ENCODE measurements at regions not wholly inside any gene's neighbourhood (a gene's known extent, or its start where the extent isn't known, plus 50 kb on each side); places are given as distances from the start of the nearest gene placed in this dataset.

DNA sequence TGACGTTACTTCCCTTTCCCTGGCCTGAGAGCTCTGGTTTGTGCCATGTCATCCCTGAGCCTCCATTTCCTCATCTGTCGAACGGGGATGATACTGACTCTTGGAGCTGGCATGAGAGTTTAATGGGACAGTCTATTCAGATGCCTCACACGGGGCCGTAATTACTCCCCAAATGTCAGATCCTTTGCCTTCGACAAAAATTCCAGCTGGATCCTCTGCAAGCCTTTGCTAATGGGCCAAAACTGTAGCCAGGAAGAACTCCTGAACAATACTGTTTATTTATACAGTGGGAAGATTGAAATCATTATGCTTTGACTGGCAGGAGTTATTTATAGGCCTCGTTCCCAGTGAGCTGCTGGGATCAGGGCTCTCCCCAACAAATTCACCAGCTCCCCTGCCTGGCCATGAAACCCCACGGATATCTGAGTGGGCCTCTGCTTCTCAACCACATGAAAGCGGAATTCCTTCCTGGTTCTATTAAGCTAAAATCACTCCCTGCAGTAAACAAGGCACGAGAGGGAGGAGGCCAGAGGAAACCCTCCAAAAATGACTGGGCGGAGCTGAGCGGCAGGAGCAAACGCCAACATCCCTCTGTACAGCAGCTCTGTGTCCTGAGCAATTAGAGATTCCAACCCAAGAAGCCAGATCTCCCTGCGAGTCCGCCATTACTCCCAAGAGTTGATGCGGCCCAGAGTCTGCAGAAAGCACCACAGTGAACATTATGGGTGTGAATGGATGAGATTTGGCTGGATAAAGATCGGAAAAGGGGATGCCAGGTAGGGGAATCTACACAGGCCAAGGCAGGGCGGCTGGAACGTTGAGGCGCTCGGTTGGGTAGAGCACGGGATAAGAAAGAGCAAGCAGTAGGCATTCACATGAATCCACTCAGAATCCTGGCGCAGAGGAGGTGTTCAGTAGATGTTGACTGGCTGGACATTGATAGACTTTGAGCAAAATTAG is 326.1 kb downstream of the BCL11B start:
- DNase-seq (ENCODE audit: low read depth): no peak

DNA sequence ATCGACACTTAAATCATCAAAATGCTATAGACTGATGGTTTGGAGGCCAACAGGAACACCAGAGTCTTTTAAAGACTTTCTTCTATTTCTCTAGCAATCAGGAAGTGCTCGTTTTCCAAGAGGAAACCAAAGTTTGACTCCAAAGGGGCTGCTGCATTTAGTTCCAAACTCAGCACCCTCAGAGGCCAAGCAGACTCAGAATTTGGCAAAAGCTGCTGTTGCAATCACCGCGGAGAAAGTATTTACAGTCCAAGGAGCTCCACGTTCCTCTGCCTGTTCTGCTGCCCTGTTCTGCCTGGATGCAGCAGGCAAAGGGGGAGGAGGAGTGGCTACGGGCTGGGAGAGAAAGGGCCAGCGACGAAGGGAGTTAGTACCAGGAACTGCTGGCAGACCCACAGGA is 325.1 kb downstream of the BCL11B start:
- peak; percentile 10 for DNase-seq (ENCODE audit: low read depth)

DNA sequence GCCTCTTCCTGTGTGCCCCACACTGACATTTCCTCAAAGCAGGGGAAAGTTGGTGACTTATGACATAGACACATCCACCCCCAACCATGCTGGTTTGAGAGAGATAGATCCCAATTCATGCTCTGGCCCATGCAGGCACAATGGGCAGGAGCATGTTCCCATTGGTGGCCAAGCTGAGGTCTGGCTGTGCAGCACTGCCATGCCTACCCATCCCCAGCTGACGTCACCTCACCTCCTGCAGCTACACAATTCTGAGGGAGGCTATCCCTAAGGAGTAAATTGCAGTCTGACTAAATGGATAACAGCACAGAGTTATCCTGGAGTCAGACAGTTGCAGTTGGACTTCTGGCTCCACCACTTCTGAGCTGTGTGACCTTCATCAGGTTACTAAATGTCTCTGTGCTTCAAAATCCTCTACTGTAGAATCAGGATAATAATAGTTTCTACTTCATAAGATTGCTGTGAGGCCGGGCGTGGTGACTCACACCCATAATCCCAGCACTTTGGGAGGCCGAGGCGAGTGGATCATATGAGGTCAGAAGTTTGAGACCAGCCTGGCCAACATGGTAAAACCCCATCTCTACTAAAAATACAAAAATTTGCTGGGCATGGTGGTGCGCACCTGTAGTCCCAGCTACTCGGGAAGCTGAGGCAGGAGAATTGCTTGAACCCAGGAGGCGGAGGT is 323.9 kb downstream of the BCL11B start:
- no peak for DNase-seq (ENCODE audit: low read depth)

DNA sequence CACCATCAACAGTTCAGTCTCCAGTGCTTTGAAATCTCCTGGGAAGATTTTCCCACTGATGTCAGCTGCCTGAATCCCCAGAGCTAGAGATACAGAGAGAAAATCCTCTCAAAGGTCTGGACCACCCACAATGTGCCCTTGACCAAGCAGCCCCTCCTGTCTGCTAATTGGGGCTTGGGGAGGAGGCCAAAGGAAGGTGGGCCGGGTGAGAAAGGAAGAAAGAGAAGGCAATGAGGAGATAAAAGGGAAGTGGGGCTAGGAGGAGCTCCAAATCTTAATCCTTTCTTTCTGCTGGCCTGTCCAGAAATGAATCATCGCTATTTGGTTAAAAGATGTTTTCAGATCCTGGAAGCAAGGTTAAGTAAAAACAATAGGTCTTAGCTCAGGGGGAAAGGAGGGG is 322.9 kb downstream of the BCL11B start:
- no peak for DNase-seq (ENCODE audit: low read depth)

DNA sequence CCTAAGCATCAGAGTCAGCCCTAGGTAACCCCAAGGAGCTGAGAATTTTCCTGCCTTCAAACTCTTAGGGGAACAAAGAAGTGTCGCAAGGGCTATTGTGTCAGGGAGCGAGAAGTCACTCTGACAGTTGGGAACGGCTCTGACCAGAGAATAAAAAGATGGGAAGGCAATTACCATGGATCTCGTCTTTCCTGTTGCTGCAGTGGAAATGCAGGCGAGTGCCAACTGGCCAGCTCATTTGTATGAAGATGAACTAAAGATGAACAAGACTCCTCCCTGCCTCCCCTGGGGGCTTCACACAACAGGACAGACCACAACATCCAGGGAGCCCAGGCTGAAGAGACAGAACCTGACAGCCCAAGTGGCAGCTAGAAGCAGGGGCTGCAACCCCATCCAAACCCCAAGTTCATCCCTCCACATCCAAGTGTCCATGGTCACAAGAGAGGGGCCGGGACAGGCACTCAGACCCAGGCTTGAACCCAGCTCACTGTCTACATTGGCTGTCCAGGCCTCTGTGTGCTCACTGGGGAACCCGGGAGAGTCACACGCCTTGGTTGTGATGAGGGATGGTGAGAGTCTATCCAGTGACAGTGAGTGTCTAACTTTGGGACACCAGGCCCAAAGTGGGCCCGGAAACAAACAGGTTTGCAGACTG is 322.4 kb downstream of the BCL11B start:
- no peak for DNase-seq (ENCODE audit: low read depth)

DNA sequence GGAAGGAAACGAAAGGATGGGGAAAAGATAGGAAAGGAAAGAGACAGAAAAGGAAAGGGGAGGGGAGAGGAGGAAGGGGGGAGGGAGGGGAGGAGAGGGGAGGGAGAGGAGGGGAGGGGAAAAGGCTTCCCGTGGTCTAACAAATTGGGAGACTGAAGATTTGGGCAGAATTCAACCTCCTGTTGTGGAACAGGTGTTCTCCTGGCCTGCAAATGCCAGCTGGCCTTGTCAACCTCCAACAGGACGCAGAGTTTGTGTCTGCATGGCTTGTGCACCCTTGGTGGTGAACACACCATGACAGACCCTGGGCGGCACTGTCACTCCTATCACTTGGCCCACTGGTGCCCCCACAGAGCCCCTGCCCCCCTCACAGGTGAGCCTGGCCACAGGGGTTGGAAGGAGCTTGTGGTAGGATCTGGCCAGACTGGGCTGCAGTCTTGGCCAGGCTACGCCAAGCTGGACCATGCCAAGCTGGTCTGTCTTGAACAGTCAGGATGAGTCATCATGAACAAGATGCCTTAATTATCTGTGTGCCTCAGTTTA is 321.6 kb downstream of the BCL11B start:
- DNase-seq (ENCODE audit: low read depth): no peak

DNA sequence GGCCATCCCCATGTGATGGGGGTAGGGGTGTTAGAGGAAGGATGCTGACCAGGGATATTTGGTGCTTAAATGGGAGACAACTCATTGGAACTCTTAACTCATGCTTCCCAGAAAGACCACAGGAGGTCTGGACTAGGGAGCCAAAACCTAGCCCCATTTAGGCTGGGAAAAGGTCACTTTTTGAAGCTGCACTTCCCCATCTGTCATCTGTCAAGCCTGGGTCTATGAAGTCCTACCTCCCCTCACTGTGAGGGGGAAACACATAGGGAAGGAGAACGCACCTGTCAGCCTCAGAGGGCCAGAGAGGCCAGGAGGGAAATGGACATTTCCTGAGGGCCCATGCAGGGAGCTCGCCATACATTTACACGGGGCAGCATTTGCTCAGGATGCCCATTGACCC is 321.0 kb downstream of the BCL11B start:
- no peak for DNase-seq (ENCODE audit: low read depth)

DNA sequence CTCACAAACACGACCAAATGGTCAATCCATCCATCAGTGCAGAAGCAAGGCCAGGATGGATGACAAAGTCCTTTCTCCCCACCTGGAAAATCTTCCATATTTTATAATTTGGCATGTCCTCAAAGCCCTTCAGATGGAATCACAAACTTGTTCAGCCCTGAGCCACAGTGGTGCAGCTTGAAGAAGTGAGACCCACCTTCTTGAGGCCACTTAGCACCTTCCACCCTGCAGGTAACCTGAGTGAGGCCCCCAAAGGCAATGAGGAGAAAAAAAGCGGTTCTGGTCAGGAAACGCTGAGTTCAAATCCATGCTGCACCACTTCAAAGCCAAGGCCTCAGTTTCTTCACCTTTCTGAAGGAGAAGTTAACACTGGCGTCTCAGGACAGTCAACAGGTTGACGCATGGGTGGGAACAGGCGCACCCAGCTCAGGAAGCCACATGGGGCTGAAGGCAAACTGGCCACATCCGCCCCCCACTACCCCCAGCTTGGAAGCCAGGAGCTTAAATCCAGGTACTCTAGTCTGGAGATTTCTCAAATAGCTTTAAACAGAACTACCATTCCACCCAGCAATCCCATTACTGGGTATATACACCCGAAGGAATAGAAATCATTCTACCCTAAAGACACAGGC is 320.4 kb downstream of the BCL11B start:
- DNase-seq (ENCODE audit: low read depth): no peak

DNA sequence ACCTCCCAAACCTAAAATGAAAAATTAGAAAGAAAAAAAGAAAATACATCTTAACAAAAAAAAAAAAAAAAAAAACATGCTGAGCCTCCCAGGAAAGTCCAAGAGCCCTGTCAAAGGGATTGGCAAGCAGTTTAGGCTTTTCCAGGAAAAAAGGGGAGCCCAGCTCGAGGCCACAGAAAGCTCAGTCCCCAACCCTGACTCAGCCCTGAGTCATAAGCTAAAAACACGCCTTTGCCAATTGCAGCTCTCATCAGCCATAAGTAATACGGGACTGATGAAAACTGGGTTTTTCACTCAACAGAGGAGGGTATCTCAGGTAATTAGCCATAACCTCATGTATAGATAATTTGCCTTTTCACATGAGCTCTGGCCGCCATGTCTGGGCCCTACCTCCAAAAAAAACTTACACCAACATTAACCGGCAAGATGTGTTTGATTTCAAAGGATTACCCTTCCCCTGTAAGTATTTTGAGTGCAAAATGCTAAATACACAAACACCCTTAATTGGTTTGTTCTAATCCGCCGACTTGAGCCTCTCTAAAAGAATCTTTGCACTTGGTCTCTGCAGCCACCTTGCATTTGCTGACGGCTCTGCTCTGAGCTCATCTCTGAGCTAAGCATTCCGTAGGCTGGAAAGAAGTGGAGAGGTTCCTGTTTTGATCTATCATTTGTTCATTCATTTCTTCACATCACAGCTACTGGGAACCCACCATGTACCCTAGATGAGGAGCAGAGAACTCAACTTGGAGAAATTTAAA is 319.2 kb downstream of the BCL11B start:
- DNase-seq (ENCODE audit: low read depth): peak; percentile 44

DNA sequence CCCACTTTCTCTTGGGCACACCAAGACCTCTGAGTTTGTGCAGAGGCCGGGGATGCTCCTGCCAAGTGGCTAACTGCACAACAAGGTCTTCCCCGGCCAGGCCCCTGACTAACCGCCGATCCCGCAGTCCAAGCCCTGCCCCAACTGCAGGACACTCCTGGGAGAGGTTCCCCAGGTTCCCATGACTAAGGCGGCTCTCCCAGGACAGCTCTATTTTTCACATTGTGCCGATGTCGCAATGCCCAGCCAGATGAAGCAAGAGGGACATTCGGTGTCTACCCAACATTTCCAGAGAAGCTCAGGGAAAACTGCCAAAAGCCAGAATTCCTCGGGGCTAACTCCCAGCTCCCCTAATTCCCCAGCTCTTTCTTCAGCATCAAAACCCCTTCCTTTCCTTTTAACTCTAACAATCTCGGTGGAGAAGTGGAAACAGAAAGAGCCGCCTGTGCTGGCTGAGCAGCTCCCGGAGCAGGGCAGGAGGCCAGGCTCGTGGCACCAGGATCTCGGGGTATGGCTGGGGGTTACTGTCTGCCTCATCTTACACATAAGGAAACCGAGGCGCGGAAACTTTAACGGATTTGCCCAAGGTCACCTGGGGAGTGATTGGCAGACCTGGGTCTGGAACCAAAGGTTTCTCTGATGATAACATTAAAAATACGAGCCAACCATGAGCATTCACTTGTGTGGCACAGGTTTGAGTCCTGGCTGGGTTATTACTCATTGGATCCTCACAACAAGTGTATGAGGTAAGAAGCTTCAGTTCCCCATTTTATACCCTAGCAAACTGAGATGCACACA is 318.2 kb downstream of the BCL11B start:
- peak; percentile 31 for DNase-seq (ENCODE audit: low read depth)

DNA sequence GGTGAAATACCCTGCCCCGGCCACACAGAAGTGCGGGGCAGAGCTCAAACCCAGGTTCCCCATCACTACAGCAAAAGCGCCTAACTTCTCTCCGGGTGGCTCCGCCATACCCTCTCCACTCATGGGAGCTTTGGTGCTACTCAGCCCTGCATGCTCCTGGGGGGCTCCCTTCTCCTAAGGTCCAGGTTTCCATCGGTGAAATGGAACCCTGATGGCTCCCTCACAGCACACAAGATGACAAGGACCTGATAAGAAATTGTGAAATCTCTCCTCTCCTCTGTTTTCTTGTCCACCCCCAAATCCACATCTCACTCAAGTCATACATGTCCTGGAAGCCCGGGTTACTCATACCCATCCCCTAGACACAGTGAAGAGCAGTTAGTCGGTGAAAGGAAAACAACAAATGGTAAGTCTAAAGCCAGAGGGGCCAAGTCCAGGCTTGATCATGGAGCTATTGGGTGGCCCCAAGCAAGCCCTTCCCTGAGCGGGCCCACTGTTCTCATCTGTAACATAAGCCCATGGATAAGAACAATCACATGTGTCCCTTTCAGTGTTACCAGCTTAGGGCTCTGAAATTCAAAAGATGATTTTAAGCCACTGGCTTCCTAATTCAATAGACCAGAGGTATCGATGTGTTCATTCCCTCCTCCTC is 317.5 kb downstream of the BCL11B start:
- no peak for DNase-seq (ENCODE audit: low read depth)

DNA sequence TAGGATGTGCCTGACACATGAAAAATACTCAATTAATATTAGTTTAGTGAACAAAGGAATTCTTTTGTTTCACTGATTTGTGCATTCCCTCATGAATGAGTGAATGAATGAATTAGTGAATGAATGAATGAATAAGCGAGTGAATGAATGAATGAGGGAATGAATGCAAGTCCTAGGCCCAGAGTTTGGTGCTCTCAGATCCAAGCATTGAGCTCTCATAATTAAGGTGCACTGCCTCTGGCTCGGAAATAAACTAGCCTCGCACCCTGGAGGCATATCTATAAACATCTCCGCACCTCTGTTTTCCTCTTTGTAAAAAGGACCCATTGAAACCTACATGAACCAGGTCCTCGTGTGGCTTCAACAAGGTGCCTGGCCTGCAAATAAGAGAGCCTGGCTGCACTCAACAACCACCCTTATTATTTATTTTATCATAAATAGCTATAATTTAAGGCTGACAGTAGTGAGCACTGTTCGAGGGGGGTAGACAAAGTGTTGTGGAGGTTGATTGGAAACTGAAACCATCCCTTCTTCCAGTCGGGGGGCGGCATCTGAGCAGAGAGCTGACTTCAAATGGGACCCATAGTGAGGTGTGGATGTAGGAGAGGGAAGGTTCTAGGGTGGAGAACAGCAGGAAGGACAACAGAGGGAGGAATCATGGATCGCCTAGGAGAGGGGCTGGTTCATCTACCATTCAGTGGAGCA is 316.8 kb downstream of the BCL11B start:
- DNase-seq (ENCODE audit: low read depth): no peak

DNA sequence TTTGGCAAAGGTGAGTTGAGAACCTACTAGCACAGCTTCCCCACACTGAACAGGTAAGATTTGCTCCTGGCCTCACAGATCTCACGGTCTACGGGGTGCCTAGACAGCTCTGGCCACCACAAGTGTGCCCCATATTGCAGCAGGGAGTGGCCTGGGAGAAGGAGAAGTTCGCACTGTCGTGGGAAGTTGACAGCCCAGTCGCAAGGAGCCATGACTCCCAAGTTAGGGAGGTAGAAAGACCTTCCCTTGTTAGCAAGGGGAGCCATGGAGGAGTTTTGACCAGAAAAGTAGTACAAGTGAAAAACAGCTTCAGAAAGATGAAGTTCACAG is 316.3 kb downstream of the BCL11B start:
- no peak for DNase-seq (ENCODE audit: low read depth)

DNA sequence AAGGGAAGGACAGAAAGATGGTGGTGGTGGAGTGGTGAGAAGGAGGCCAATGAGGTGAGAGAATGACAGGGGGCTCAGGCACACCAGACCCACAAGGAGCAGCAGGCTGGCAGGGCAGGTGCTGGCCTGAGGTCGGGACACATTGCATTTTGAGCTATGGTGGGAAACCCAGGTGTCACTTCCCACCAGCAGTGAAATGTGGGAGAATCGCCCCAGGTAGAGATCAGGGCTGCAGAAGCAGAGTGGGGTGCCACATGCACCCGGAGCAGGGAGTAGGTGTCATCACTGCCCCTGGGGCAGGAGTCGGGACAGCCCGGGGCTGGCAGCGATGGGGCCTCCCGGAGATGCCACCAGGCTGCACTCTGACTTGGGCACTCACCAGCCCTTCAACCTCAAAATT is 315.8 kb downstream of the BCL11B start:
- DNase-seq (ENCODE audit: low read depth): no peak

DNA sequence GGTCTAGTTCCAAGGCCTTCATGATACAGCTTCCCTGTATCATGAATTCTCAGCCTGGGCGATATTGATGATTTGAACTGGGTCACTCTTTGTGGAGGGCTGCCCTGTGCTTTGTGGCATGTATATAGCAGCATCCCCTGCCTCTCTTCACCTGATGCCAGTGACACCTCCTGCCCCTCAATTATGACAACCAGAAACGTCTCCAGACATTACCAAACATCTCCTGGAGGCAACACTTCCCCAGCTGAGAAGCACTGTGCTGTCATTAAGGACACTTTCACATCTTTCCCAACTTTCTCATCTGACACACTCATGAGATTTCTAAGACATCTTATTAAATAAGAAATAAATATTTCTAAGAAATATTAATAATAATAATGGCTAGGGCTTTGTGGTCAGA is 315.3 kb downstream of the BCL11B start:
- DNase-seq (ENCODE audit: low read depth): no peak

DNA sequence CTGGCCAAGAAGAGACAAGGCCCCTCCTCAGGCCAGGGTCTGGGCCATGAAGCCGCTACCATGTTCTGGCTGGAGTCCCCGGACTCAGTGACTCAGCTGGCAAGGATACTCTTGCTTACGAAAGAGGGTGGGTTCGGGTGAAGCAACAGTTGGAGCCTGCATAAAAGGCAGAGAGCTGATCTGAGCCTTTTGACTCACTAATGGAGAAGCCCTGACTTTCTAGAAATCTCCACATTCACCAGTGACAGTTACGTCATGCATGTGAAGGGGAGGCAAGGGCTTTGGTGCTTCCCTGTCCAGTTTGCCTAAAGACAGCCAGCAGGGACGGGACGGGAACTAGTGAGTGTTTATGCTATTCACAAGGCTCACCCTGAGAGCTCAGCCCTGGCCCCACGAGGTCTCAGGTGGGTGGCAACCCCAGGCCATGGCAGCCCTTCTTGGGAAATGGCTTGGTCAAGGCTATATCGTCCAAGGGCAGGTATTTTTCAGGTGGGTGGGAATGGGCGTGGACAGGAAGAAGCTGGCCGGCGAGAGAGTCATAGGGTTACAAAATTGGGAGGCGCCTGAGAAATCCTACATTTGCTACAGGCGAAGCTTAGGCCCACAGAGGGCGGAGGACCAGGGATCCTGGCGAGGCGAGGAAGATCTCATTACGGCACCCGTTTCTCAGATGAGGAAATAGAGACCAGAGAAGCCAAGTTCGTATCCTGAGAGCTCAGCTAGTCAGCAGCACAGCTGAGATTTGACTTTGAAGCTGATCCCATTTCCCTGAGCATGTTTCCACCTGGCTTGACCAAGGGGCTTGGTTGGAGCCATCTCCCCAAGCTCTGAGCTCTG is 314.6 kb downstream of the BCL11B start:
- peak; percentile 86 for DNase-seq (ENCODE audit: low read depth)

DNA sequence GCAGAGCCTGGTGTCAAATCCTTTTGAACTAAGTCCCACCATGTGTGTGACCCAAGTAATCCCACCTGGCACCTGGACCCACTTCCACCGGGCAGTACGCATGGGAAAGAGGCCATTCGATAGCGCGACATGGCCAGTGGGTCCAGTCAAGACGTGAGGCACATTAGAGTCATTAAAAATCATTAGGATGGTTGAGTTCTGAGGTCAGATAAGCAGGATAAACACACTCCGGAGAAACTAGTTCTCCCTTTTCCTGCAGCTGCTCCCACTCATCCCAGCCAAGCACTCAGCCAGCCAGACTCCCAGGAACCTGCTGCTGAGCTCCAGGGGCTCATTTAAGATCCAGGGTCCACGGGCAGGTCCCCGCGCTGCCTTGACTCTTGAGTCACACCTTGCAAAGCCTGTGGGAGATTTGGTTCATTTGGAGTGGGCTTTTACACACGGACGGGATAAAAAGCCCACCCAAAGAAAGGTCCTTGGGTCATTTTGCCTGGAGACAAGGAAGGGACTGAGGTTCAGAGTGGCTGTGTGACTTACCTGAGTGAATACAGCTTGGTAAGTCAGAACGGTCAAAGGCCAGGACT is 313.9 kb downstream of the BCL11B start:
- DNase-seq (ENCODE audit: low read depth): no peak

DNA sequence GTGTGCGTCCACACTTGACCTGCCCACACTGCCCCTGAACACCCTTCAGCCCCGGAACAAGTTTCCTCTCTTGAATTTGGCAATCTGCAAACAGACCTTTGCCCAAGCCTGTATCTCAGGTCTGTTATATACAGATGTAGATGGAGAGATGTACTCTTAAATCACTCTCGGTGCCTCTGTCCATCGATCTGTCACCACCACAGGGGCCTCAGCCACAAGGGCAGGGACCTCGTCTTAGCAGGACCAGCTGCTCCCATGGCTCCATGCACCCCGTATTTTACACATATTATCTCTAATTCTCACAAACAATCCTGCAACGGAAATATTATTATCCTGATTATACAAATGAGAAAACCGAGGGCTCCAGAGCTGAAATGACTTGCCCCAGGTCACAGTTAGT is 313.4 kb downstream of the BCL11B start:
- DNase-seq (ENCODE audit: low read depth): no peak

All from fibroblast of the conjunctiva (primary cell).